Caco-2 (cell line): ENCODE measurements at regions not wholly inside any gene's neighbourhood (a gene's known extent, or its start where the extent isn't known, plus 50 kb on each side); places are given as distances from the start of the nearest gene placed in this dataset.

Source experiments
- BruUV-seq: library from RNA; stranded (reverse); fragments of 400-500 nt; replicated peaks from 2 replicates; lab custom pipeline; 2021; lab: Mats Ljungman, UMichigan
- CTCF ChIA-PET: fragments of 300-600 bp; sonication (Branson Sonifier 250); formaldehyde crosslinking; loops from one replicate; lab custom pipeline; 2022; ENCODE audit warnings: antibody characterized with exemption; lab: Charles Lee
- POLR2A ChIA-PET: fragments of 300-600 bp; sonication (Branson Sonifier 250); formaldehyde crosslinking; loops from one replicate; lab custom pipeline; 2022; ENCODE audit warnings: antibody characterized with exemption; lab: Charles Lee
- DNase-seq, 2 experiments: peaks; one replicate each; pipeline versions ENCODE4 v3.0.0 to v3.0.0-alpha.2; 2020 to 2022
- H3K27me3 ChIP-seq: replicated peaks from 2 replicates; pipeline ENCODE4 v1.6.0; 2011; ENCODE audit warnings: low read length; ENCODE audit not compliant: control insufficient read depth, insufficient read depth
- H3K36me3 ChIP-seq: 2 replicates; pipeline ENCODE4 v1.5.1; 2011; ENCODE audit warnings: low read length; ENCODE audit not compliant: control insufficient read depth, insufficient read depth
- H3K4me1 ChIP-seq: fragments of 250-450 bp; sonication (Bioruptor Pico); 2 replicates; pipeline ENCODE4 v1.5.1; 2020; ENCODE audit warnings: mild to moderate bottlenecking
- H3K4me3 ChIP-seq: 2 replicates; pipeline ENCODE4 v1.5.1; 2011; ENCODE audit warnings: low read depth, mild to moderate bottlenecking, control low read depth, low read length
- H3K9me3 ChIP-seq: fragments of 250-450 bp; sonication (Bioruptor Pico); 2 replicates; pipeline ENCODE4 v1.5.1; 2020; ENCODE audit warnings: mild to moderate bottlenecking, moderate library complexity
- H3K27ac Mint-ChIP-seq: one replicate; pipeline ENCODE4 v1.8.0; 2022; ENCODE audit warnings: mixed read lengths; ENCODE audit not compliant: unreplicated experiment
- H3K27me3 Mint-ChIP-seq: one replicate; pipeline ENCODE4 v1.8.0; 2022; ENCODE audit warnings: mixed read lengths; ENCODE audit not compliant: insufficient read depth, unreplicated experiment
- H3K36me3 Mint-ChIP-seq: one replicate; pipeline ENCODE4 v1.8.0; 2022; ENCODE audit warnings: mild to moderate bottlenecking, mixed read lengths; ENCODE audit not compliant: insufficient read depth, unreplicated experiment
- H3K4me1 Mint-ChIP-seq: one replicate; pipeline ENCODE4 v1.8.0; 2022; ENCODE audit warnings: low read depth, mixed read lengths; ENCODE audit not compliant: unreplicated experiment
- H3K4me3 Mint-ChIP-seq: one replicate; pipeline ENCODE4 v1.8.0; 2022; ENCODE audit warnings: mild to moderate bottlenecking, moderate library complexity, mixed read lengths; ENCODE audit not compliant: unreplicated experiment
- H3K9me3 Mint-ChIP-seq: one replicate; pipeline ENCODE4 v1.8.0; 2022; ENCODE audit warnings: mixed read lengths; ENCODE audit not compliant: unreplicated experiment
- CTCF ChIP-seq, 2 experiments: fragments of 200-600 bp in 1 of 2; IDR thresholded peaks; 1 replicate in 1 of 2; 2 replicates in 1 of 2; pipeline versions ENCODE4 v1.5.1 to v1.8.0; 2011 to 2022; ENCODE audit warnings: antibody characterized with exemption in 1 of 2, control low read depth in 1 of 2, inconsistent platforms in 1 of 2, low read depth in 1 of 2, low read length in 1 of 2, mild to moderate bottlenecking in 1 of 2, moderate library complexity in 1 of 2; ENCODE audit not compliant: insufficient read depth in 1 of 2, severe bottlenecking in 1 of 2, unreplicated experiment in 1 of 2
- intact Hi-C: fragments of 100-400 bp; cut with micrococcal nuclease; formaldehyde crosslinking; loops from one replicate; pipeline ENCODE4 v1.10.0; 2022; ENCODE audit not compliant: unreplicated experiment

GRCh38 chr10:3528271-3528670, 256.7 kb downstream of the KLF6 start:
- Mint-ChIP-seq H3K9me3 (no peaks in the 10 kb centered on the region), H3K4me3 (no peak overlapping the region), H3K36me3 (no peaks in the 10 kb centered on the region), H3K4me1 (peaks cover 7% of the 10 kb centered on the region), H3K27me3 (no peaks in the 10 kb centered on the region), H3K27ac (no peak overlapping the region)
- DNase-seq, result no peak
- Histone ChIP-seq H3K9me3 (no peaks in the 10 kb centered on the region), H3K4me1 (0 out of 2 replicates have a peak, but pooled peaks cover 4% of the 10 kb centered on the region), H3K27me3 (no peaks in the 10 kb centered on the region), H3K4me3 (no peak overlapping the region), H3K36me3 (no peaks in the 10 kb centered on the region)
- BruUV-seq, result no TSS peak
- POLR2A ChIA-PET, result no interaction called here
- CTCF ChIA-PET, result no interaction called here
- TF ChIP-seq CTCF (IDR thresholded peaks at IDR 0.05; ENCODE audit: insufficient read depth in 1 of 2, low read depth in 1 of 2, low read length in 1 of 2, severe bottlenecking in 1 of 2, unreplicated experiment in 1 of 2), result no peak
- intact Hi-C loops, result loop anchor here (2.0 kb wide), 1 partner anchor 21 kb away; no protein-coding TSS in a partner anchor

DNA sequence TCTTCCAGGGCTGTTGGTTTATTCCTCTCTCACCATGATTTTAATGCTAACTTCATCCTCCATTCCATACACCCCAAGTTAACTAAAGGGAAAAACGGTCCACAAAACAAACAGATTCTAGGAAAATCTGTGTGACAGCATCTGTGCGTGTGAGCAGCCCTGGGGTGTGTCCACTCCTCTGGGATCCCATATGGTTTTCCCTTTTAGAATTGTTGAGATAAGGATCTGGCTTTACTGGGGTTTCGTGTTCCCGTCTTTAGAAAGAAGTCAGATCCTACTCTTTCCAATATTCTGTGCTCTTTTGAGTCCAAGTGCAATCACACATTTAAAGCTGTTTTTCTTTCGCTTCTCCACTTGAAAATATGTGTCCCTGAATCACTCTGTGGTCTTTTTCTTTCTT, 257.1 kb downstream of the KLF6 start:
- Mint-ChIP-seq H3K27ac (no peak overlapping the region), H3K4me3 (no peak overlapping the region), H3K9me3 (no peaks in the 10 kb centered on the region), H3K27me3 (no peaks in the 10 kb centered on the region), H3K4me1 (peaks cover 7% of the 10 kb centered on the region), H3K36me3 (no peaks in the 10 kb centered on the region)
- DNase-seq, result no peak
- intact Hi-C loops, result loop anchor here (2.0 kb wide), 1 partner anchor 21 kb away; no protein-coding TSS in a partner anchor
- Histone ChIP-seq H3K36me3 (no peaks in the 10 kb centered on the region), H3K9me3 (no peaks in the 10 kb centered on the region), H3K27me3 (no peaks in the 10 kb centered on the region), H3K4me1 (0 out of 2 replicates have a peak, but pooled peaks cover 4% of the 10 kb centered on the region), H3K4me3 (no peak overlapping the region)
- no peak for TF ChIP-seq CTCF (IDR thresholded peaks at IDR 0.05; ENCODE audit: insufficient read depth in 1 of 2, low read depth in 1 of 2, low read length in 1 of 2, severe bottlenecking in 1 of 2, unreplicated experiment in 1 of 2)
- ChIA-PET POLR2A (no interaction called here), CTCF (no interaction called here)
- no TSS peak for BruUV-seq

- Mint-ChIP-seq H3K27ac (no peak overlapping the region), H3K4me3 (no peak overlapping the region), H3K36me3 (no peaks in the 10 kb centered on the region), H3K9me3 (no peaks in the 10 kb centered on the region), H3K4me1 (peaks cover 7% of the 10 kb centered on the region), H3K27me3 (no peaks in the 10 kb centered on the region)
- intact Hi-C loops, result no loop called here
- Histone ChIP-seq H3K4me1 (0 out of 2 replicates have a peak, but pooled peaks cover 4% of the 10 kb centered on the region), H3K4me3 (no peak overlapping the region), H3K36me3 (no peaks in the 10 kb centered on the region), H3K27me3 (no peaks in the 10 kb centered on the region), H3K9me3 (no peaks in the 10 kb centered on the region)
- no peak for TF ChIP-seq CTCF (IDR thresholded peaks at IDR 0.05; ENCODE audit: insufficient read depth in 1 of 2, low read depth in 1 of 2, low read length in 1 of 2, severe bottlenecking in 1 of 2, unreplicated experiment in 1 of 2)
- BruUV-seq, result no TSS peak
- POLR2A ChIA-PET, result no interaction called here
- CTCF ChIA-PET, result no interaction called here
- no peak for DNase-seq
Measured at GRCh38 chr10:3526727-3527501, 258.1 kb downstream of the KLF6 start.
